ENCODE measurements at regions not wholly inside any gene's neighbourhood (a gene's known extent, or its start where the extent isn't known, plus 50 kb on each side); places are given as distances from the start of the nearest gene placed in this dataset.

DNA sequence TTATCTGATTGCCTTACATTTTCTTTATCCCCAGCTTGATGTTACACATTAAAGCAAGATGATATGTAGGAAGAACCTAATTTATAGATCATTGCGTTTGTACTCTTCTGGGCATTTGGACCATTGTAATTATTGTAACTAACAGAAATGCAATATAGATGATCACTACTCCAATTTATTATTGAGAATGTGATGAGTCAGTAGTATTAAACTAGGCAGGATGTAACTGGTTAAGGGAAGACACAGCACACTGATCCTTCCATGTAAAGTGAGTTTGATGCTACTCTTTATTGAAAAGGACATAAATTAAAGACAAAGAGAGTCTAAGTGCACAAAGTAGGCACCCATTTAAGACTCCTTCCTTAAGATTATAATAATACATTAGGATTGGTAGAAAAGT lies 223.8 kb downstream of the KIF2B start:
- no peak for TF ChIP-seq ZFX (IDR thresholded peaks at IDR 0.05)
- TF ChIP-seq, protein P1, sequence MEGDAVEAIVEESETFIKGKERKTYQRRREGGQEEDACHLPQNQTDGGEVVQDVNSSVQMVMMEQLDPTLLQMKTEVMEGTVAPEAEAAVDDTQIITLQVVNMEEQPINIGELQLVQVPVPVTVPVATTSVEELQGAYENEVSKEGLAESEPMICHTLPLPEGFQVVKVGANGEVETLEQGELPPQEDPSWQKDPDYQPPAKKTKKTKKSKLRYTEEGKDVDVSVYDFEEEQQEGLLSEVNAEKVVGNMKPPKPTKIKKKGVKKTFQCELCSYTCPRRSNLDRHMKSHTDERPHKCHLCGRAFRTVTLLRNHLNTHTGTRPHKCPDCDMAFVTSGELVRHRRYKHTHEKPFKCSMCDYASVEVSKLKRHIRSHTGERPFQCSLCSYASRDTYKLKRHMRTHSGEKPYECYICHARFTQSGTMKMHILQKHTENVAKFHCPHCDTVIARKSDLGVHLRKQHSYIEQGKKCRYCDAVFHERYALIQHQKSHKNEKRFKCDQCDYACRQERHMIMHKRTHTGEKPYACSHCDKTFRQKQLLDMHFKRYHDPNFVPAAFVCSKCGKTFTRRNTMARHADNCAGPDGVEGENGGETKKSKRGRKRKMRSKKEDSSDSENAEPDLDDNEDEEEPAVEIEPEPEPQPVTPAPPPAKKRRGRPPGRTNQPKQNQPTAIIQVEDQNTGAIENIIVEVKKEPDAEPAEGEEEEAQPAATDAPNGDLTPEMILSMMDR (conservative IDR thresholded peaks at IDR 0.05): no peak
- H3K27ac ChIP-seq: no peak overlapping the region

DNA sequence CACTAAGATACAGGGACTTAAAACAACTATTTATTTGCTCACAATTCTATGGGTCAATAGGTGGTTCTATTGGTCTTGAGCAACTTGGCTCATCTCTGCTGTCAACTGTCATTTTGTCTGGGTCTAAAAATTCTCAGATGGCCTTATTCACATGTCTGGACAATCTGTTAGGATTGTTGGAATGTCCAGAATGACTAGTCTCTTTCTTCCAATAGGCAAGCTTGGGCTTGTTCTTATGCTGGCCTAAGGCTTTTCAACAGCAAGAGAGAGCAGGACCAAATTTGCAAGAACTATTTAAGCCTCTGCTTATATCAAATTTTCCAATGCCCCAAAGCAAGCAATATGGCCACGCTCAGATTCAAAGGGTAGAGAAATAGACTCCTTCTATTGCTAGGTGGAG lies 240.9 kb downstream of the KIF2B start:
- no peak overlapping the region for H3K27ac ChIP-seq
- TF ChIP-seq ZFX (IDR thresholded peaks at IDR 0.05): no peak
- TF ChIP-seq, protein P1 (conservative IDR thresholded peaks at IDR 0.05): no peak

DNA sequence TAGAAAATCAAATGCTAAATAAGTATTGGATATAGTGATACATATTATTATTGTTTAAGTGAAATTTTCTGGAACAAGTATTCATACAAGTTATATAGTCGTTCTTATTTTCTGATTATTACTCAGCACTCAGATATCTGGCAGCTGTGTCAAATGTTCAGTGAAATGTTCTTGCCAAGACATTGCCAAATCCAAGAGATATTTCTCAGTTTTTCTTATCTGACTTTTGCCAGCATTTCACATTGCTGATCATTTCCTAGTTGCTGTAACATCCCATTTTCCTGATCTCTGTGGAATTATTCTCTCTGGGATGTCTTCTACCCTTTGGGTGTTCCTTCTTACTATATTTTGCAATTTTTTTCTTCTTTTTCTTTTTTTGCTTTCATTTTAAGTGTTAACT lies 262.3 kb downstream of the KIF2B start:
- H3K27ac ChIP-seq: no peak overlapping the region
- TF ChIP-seq, protein P1 (conservative IDR thresholded peaks at IDR 0.05): no peak
- TF ChIP-seq ZFX (IDR thresholded peaks at IDR 0.05): no peak

DNA sequence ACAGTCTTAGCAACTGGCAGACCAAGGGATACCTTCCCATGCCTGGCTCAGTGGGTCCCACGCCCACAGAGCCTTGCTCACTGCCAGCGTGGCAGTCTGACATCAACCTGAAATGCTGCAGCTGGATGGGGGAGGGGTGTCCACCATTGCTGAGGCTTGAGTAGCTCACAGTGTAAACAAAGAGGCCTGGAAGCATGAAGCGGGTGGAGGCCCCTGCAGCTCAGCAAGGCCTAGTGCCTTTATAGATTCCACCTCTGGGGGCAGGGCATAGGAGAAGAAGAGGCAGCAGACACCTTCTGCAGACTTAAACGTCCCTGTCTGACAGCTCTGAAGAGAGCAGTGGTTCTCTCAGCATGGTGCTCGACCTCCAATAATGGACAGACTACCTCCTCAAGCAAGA lies 263.2 kb downstream of the KIF2B start:
- H3K27ac ChIP-seq: no peak overlapping the region
- TF ChIP-seq, protein P1 (conservative IDR thresholded peaks at IDR 0.05): no peak
- TF ChIP-seq ZFX (IDR thresholded peaks at IDR 0.05): no peak

DNA sequence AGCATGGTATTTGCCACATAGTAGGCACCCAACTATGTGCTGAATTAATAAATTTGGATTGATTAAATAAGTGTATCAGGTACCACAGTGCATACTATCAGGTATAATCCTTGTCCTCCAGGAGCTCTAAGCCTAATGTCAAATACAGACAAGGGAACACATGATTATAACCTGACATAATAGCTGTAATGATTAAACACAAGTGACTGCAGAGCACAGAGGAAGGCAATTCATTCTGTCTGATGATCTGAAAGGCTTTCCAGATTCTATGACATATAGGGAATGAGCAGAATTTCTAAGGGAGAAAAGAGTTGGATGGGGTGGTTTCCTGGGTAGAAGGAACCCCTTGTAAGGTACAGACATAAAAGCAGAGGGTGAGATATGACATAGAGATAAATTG lies 273.5 kb downstream of the KIF2B start:
- TF ChIP-seq, protein P1 (conservative IDR thresholded peaks at IDR 0.05): no peak

DNA sequence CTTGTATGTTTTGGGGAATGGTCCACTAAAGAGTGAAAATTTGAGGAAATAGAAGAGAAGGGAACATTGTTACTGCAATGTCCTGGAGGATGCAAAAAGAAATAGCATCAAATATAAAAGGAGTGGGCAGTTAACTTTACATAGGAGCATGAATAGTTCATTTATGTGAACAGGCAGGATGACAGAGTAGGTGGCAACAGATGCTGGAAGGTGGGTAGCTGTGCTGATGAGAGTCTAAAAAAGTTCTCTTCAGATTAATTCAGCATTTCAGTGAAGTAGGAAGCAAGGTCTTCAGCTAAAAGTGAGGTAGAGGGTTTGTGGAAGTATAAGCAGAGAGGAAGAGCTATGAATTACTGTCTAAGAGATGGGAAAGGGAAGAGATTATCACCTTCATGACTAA lies 276.5 kb downstream of the KIF2B start:
- H3K27ac ChIP-seq: no peak overlapping the region
- TF ChIP-seq, protein P1 (conservative IDR thresholded peaks at IDR 0.05): no peak
- no peak for TF ChIP-seq ZFX (IDR thresholded peaks at IDR 0.05)

More for the DNA sequence above, 273.5 kb downstream of the KIF2B start:
- H3K27ac ChIP-seq: no peak overlapping the region

DNA sequence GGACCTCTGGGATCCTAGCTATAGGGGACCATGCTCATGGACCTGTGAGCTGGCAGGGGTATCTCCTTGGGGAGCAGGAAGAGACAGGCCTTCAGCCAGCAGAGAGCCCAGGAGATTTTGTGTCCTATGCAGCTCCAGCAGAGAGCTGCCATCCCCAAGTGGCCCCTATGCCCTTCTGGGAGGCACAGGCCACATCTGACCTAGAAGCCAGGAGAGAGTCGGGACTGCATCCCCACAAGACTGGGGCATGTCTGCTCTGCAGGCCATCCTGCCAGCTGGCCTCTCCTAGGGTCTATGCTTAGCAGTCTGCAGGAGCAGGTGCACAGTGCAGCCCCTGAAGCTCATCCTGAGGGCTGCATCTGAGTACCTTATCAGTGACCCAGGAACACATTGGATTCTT lies 279.5 kb downstream of the KIF2B start:
- H3K27ac ChIP-seq: no peak overlapping the region
- TF ChIP-seq ZFX (IDR thresholded peaks at IDR 0.05): no peak
- TF ChIP-seq, protein P1 (conservative IDR thresholded peaks at IDR 0.05): no peak

Data from C4-2B (cell line).